ENCODE measurements at regions not wholly inside any gene's neighbourhood (a gene's known extent, or its start where the extent isn't known, plus 50 kb on each side); places are given as distances from the start of the nearest gene placed in this dataset.

DNA sequence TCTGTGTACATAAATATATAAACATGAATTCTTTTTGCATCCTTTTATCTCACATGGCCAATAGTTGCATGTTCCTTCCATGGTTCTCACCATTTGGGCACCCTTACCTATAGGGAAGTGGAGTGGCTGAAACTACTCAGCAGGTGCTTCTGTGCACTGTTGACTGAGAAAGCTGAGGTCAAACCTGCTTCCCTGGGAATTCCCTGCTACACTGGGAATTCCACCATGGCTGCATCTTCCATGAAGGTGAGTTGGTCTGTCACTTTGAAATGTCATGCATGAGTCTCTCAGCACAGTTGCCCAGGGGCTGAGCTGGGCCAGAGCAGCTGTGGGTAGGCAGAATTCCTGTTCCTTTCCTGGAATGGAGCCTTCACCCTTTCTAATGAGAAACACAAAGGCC lies 193.8 kb upstream of the PRSS16 start:
- BruUV-seq (replicated peaks): no TSS peak
- CTCF ChIA-PET: no interaction called here
- no peak for DNase-seq (ENCODE audit: low read depth, low spot score)
- POLR2A ChIA-PET: no interaction called here
- H3K27ac ChIP-seq (ENCODE audit: low read length): no peak overlapping the region
- no peaks in the 10 kb centered on the region for H3K36me3 ChIP-seq (ENCODE audit: control insufficient read depth, insufficient read depth, low read length)
- H3K4me3 ChIP-seq (ENCODE audit: low read depth in 2 of 2, low read length in 2 of 2): no peak overlapping the region
- TF ChIP-seq SIN3A (IDR thresholded peaks at IDR 0.05; ENCODE audit: borderline replicate concordance, insufficient read depth, low read depth, low read length): no peak
- no peak for TF ChIP-seq TCF7L2 (IDR thresholded peaks at IDR 0.05; ENCODE audit: low read depth, low read length)
- TF ChIP-seq, protein P1, sequence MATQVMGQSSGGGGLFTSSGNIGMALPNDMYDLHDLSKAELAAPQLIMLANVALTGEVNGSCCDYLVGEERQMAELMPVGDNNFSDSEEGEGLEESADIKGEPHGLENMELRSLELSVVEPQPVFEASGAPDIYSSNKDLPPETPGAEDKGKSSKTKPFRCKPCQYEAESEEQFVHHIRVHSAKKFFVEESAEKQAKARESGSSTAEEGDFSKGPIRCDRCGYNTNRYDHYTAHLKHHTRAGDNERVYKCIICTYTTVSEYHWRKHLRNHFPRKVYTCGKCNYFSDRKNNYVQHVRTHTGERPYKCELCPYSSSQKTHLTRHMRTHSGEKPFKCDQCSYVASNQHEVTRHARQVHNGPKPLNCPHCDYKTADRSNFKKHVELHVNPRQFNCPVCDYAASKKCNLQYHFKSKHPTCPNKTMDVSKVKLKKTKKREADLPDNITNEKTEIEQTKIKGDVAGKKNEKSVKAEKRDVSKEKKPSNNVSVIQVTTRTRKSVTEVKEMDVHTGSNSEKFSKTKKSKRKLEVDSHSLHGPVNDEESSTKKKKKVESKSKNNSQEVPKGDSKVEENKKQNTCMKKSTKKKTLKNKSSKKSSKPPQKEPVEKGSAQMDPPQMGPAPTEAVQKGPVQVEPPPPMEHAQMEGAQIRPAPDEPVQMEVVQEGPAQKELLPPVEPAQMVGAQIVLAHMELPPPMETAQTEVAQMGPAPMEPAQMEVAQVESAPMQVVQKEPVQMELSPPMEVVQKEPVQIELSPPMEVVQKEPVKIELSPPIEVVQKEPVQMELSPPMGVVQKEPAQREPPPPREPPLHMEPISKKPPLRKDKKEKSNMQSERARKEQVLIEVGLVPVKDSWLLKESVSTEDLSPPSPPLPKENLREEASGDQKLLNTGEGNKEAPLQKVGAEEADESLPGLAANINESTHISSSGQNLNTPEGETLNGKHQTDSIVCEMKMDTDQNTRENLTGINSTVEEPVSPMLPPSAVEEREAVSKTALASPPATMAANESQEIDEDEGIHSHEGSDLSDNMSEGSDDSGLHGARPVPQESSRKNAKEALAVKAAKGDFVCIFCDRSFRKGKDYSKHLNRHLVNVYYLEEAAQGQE (IDR thresholded peaks at IDR 0.05; ENCODE audit: insufficient read depth in 1 of 2, low read depth in 2 of 2, low read length in 1 of 2): no peak
- no peak for TF ChIP-seq POLR2AphosphoS5 (IDR thresholded peaks at IDR 0.05; ENCODE audit: low read depth, low read length)
- TF ChIP-seq, protein P2, sequence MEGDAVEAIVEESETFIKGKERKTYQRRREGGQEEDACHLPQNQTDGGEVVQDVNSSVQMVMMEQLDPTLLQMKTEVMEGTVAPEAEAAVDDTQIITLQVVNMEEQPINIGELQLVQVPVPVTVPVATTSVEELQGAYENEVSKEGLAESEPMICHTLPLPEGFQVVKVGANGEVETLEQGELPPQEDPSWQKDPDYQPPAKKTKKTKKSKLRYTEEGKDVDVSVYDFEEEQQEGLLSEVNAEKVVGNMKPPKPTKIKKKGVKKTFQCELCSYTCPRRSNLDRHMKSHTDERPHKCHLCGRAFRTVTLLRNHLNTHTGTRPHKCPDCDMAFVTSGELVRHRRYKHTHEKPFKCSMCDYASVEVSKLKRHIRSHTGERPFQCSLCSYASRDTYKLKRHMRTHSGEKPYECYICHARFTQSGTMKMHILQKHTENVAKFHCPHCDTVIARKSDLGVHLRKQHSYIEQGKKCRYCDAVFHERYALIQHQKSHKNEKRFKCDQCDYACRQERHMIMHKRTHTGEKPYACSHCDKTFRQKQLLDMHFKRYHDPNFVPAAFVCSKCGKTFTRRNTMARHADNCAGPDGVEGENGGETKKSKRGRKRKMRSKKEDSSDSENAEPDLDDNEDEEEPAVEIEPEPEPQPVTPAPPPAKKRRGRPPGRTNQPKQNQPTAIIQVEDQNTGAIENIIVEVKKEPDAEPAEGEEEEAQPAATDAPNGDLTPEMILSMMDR (IDR thresholded peaks at IDR 0.05): no peak
- intact Hi-C loops (cut with micrococcal nuclease; ENCODE audit: unreplicated experiment) (no loop called here), in situ Hi-C loops (cut with HindIII; ENCODE audit: low pct_unique_long_range_greater_than_20kb, low sequenced_read_pairs) (no loop called here)
- H3K27me3 ChIP-seq (ENCODE audit: control insufficient read depth, insufficient read depth, low read length): no peaks in the 10 kb centered on the region
- H3K4me1 ChIP-seq (ENCODE audit: control insufficient read depth, insufficient read depth, low read length): no peaks in the 10 kb centered on the region
- ATAC-seq: no peak
- no peaks in the 10 kb centered on the region for H3K9me3 ChIP-seq (ENCODE audit: control insufficient read depth, insufficient read depth, low read depth, low read length)

DNA sequence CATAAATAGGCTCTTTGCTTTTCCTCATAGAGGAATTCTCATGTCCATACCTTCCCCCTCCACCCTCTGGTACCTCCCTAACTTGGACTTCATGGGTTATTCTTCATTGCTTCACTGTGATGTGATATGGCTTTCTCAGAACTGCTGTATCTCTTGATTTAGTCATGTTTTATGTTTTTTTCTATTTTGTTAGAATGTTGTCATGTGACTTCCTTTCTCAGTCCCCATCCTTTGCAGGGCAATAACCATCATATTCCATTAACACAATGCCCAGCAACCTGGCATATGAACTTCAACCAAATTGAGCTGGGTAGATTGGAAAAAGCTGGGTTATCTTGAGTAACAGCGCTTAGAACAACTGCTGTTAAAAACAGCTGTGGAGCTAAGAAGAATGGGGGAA lies 190.9 kb upstream of the PRSS16 start:
- TF ChIP-seq, protein P2 (IDR thresholded peaks at IDR 0.05): no peak
- TF ChIP-seq, protein P1 (IDR thresholded peaks at IDR 0.05; ENCODE audit: insufficient read depth in 1 of 2, low read depth in 2 of 2, low read length in 1 of 2): no peak
- no peak for TF ChIP-seq POLR2AphosphoS5 (IDR thresholded peaks at IDR 0.05; ENCODE audit: low read depth, low read length)
- TF ChIP-seq TCF7L2 (IDR thresholded peaks at IDR 0.05; ENCODE audit: low read depth, low read length): no peak
- TF ChIP-seq SIN3A (IDR thresholded peaks at IDR 0.05; ENCODE audit: borderline replicate concordance, insufficient read depth, low read depth, low read length): no peak
- no peaks in the 10 kb centered on the region for H3K9me3 ChIP-seq (ENCODE audit: control insufficient read depth, insufficient read depth, low read depth, low read length)
- in situ Hi-C loops (cut with HindIII; ENCODE audit: low pct_unique_long_range_greater_than_20kb, low sequenced_read_pairs): no loop called here
- H3K27me3 ChIP-seq (ENCODE audit: control insufficient read depth, insufficient read depth, low read length): no peaks in the 10 kb centered on the region
- no peak overlapping the region for H3K27ac ChIP-seq (ENCODE audit: low read length)
- CTCF ChIA-PET: no interaction called here
- H3K4me1 ChIP-seq (ENCODE audit: control insufficient read depth, insufficient read depth, low read length): no peaks in the 10 kb centered on the region
- POLR2A ChIA-PET: interaction anchor here (0.7 kb wide), 1 partner anchor 9 kb away, joined by 5 read pairs; no protein-coding TSS in a partner anchor
- no peak for ATAC-seq
- no peak for DNase-seq (ENCODE audit: low read depth, low spot score)
- intact Hi-C loops (cut with micrococcal nuclease; ENCODE audit: unreplicated experiment): no loop called here
- no peak overlapping the region for H3K4me3 ChIP-seq (ENCODE audit: low read depth in 2 of 2, low read length in 2 of 2)
- H3K36me3 ChIP-seq (ENCODE audit: control insufficient read depth, insufficient read depth, low read length): no peaks in the 10 kb centered on the region
- no TSS peak for BruUV-seq (replicated peaks)

Data from Panc1 (cell line).